ENCODE measurements at regions not wholly inside any gene's neighbourhood (a gene's known extent, or its start where the extent isn't known, plus 50 kb on each side); places are given as distances from the start of the nearest gene placed in this dataset.
"Not testable (repeated sequence)": the region's sequence is repeated elsewhere in the genome, so short reads cannot be mapped to it uniquely, and the experiment has no call there.

DNA sequence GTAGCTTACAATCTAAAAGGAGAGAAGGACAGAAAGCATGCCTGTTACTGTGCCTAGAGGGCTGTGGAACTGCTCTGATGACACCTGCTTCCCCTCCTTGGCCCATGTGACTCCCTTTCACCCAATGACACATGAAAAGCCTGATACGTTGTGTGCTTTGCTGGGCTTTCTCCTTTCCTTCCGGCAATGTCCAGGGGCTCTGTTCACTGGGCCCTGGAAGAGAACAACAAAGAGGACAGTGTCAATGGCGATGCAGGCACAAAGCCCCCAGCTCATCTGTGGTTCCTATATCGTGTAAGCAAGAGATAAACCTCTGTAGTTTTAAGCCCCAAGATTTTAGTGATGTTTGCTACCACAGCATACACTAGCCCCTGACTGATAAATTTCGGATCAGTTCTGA is 306.1 kb downstream of the ABCC12 start:
- DNase-seq (ENCODE audit: insufficient read length, low spot score), result no peak
- no peak for TF ChIP-seq POLR2A (IDR thresholded peaks at IDR 0.05; ENCODE audit: low read depth, low read length)
- no peak for FAIRE-seq

DNA sequence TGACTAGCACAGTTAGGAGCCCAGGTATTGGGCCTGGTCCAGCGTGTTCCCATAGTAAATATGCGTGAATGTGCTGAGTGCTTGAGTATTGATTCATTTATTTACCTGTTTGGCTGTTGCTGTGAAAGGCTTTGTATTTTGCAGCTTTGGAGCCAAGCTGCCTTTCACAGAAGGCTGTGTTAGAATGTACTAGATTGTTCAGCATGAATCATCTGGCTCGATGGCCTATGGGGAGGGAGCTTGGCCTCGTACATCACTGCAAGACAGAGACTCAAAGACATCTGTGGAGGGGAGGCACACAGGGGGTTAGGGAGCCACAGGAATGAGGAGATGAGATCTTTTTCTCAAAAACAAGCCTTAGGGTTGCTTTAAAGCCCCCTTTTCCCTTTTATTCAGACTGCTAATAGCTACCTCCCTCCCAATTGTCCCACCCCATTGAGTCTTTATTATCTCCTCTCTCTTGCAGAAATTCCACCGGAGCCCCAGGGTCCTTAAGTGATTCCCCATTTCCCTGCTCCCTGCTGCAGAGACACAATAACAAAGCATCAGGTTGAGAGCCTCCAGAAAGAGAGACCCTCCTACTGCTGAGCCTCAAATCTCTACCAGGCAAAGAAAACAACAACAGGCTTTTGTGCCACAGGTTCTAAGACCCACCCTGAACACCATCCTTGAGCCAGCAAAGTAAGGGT is 307.2 kb downstream of the ABCC12 start:
- DNase-seq (ENCODE audit: insufficient read length, low spot score) (no peak), FAIRE-seq (no peak)
- no peak for TF ChIP-seq POLR2A (IDR thresholded peaks at IDR 0.05; ENCODE audit: low read depth, low read length)

DNA sequence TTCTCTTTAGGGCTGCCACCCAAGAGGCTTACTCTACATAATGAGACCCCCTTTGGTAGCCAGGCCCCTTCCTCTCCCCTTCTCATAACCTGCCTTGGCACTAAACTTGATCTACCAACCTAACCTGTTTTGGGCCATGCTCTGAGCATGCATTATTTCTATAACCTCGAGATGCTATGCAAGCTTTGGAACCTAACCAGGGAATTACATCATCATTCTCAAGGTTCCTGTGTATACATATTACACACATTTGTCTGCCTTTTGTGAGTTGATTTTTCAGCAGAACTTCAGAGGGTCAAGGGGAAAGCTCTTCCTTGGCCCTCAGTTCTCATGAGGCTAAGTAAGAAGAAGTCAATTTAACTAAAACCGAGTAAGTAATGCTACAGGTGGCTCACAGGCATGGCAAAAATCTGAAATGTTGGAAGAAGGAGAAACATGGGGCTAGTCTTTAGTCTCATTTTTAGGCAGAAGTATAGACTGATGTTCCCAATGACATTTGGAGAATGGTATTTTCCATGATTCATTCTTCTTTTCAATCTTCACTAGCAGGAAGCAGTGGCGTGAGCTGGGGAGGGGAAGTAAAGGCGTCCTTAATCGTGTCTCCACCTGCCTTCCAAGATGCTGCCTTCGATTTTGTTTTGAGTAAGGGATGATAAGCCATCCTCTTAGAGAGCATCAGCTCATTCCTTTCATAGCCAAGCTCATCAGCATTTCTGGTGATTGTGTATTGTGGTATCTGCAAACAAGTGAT is 308.4 kb downstream of the ABCC12 start:
- DNase-seq (ENCODE audit: insufficient read length, low spot score) (no peak), FAIRE-seq (no peak)
- no peak for TF ChIP-seq POLR2A (IDR thresholded peaks at IDR 0.05; ENCODE audit: low read depth, low read length)

DNA sequence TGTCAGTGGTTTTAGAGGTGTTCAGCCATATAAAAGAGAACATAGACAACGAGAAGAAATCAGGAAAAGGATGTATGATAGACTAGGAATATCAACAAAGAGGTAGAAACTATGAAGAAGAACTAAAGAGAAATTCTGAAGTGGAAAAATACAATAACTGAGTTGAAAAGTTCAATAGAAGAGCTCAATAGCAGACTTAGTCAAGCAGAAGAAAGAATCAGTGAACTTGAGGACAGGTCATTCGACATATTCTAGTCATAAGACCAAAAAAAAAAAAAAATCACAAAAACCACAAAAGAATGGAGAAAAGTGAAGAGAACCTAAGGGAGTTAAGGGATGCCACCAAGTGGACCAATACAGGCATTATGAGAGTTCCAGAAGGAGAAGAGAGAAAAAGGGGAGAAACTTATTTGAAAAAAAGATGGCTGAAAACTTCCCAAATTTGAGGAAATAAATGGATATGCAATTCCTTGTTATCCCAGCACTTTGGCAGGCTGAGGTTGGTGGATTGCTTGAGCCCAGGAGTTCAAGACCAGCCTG is 321.2 kb downstream of the ABCC12 start:
- no peak for TF ChIP-seq POLR2A (IDR thresholded peaks at IDR 0.05; ENCODE audit: low read depth, low read length)
- DNase-seq (ENCODE audit: insufficient read length, low spot score) (no peak), FAIRE-seq (no peak)

DNA sequence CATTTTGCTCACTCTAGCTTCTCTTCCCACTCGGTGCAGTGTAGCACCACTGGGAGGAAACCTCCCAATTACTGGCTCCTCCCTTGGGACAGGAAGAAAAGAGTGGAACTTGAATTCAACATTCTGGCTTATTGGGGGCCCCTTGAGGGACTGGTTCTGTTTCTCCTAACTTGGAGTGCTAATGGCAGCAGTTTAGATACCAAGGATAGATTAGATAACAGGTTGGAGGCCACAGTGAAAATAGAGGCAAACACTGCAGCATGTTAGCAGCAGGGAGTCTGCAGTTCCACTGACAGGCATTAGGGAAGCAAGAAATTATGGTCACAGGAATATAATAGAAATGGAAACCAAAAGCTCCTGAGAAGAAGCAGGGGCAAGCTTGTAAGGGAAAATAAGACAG is 322.0 kb downstream of the ABCC12 start:
- TF ChIP-seq POLR2A (IDR thresholded peaks at IDR 0.05; ENCODE audit: low read depth, low read length), result no peak
- FAIRE-seq, result no peak
- DNase-seq (ENCODE audit: insufficient read length, low spot score), result no peak

DNA sequence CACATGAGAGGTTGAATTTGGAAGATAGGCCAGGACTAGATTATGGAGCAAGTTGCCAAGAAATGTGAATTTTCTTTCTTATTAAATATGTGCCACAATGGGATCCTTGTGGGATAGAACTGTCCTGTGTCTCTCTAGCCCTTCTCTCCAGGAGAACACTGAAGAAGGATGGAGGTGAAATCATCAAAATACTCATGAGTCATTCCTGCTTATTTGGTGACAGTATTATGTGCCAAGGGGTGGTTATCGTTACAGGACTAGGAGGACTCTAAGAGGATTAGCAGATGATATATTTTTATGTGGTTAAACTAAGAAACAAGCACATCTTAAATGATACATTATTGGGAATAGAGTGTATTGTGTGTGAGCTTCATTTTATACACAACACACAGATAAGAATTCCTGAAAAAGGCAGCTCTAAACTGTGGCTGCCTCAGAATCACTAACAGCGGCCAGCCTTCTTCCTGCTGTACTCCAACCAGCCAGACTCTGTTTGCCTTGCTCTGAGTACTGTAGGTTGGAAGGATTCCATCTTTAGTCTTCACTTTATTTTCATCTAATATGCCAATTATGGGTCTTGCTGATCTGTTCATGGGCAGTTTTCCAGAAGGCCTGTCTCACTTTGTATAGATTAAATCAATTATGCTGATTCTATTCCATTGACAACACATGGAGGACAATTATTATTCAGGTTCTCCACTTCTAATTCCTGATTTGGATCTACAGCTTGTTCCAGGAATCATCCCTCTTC is 325.8 kb downstream of the ABCC12 start:
- TF ChIP-seq POLR2A (IDR thresholded peaks at IDR 0.05; ENCODE audit: low read depth, low read length), result no peak
- DNase-seq (ENCODE audit: insufficient read length, low spot score), result no peak
- FAIRE-seq, result no peak

- no peak for TF ChIP-seq POLR2A (IDR thresholded peaks at IDR 0.05; ENCODE audit: low read depth, low read length)
- FAIRE-seq (no peak), DNase-seq (ENCODE audit: insufficient read length, low spot score) (no peak)
These were observed 329.7 kb downstream of the ABCC12 start for GRCh38 chr16:47826070-47826469.

GRCh38 chr16:47817048-47817447 is 338.7 kb downstream of the ABCC12 start:
- DNase-seq (ENCODE audit: insufficient read length, low spot score) (no peak), FAIRE-seq (no peak)
- no peak for TF ChIP-seq POLR2A (IDR thresholded peaks at IDR 0.05; ENCODE audit: low read depth, low read length)

GRCh38 chr16:47816511-47816910 is 339.3 kb downstream of the ABCC12 start:
- no peak for DNase-seq (ENCODE audit: insufficient read length, low spot score)
- FAIRE-seq, result no peak
- no peak for TF ChIP-seq POLR2A (IDR thresholded peaks at IDR 0.05; ENCODE audit: low read depth, low read length)

DNA sequence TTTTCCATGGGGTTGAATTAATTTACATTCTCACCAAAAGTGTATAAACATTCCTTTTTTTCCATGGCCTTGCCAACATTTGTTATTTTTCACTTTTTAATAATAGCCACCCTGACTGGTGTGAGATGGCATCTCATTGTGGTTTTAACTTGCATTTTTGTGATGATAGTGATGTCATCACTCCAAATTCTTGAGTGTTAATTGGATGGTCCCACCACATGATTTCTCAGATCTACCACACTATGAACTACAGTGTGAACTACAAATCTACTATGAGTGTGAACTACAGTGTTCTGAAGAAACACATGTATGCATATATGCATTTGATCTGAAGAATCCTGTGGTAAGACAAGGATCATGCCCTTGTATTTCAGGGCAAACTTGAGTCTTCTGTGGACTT is 340.1 kb downstream of the ABCC12 start:
- FAIRE-seq, result no peak
- TF ChIP-seq POLR2A (IDR thresholded peaks at IDR 0.05; ENCODE audit: low read depth, low read length), result no peak
- DNase-seq (ENCODE audit: insufficient read length, low spot score), result no peak

DNA sequence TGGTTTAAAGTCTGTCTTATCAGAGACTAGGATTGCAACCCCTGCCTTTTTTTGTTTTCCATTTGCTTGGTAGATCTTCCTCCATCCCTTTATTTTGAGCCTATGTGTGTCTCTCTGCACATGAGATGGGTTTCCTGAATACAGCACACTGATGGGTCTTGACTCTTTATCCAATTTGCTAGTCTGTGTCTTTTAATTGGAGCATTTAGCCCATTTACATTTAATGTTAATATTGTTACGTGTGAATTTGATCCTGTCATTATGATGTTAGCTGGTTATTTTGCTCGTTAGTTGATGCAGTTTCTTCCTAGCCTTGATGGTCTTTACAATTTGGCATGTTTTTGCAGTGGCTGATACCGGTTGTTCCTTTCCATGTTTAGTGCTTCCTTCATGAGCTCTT is 344.0 kb downstream of the ABCC12 start:
- FAIRE-seq; DNase-seq (ENCODE audit: insufficient read length, low spot score): not testable (repeated sequence)

DNA sequence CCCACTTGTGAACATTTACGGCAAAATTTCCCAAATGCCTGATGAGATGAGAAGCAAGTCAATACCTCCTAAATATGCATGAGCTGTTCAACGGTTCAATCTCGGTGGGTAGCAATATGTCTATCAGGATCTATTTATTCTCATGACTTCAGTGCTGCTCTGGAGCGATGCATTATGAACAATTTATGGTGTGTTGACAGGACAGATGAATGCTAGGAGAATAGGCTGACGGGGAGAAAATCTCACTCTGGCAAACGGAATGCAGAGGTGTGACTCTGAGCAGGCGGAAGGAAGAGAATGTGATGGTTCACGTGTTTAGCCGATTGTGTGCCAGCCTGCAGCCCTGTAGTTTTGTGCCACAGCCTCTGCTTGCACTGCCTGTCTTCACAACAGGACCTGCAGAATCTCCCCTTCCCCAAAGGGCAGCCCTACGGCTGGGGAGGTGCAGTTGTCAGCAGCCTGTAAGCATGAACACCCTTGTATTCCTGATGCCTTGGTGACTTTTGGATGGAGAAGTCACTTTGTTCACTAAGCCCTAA is 345.2 kb downstream of the PHKB start:
- TF ChIP-seq POLR2A (IDR thresholded peaks at IDR 0.05; ENCODE audit: low read depth, low read length), result no peak
- FAIRE-seq (no peak), DNase-seq (ENCODE audit: insufficient read length, low spot score) (no peak)

DNA sequence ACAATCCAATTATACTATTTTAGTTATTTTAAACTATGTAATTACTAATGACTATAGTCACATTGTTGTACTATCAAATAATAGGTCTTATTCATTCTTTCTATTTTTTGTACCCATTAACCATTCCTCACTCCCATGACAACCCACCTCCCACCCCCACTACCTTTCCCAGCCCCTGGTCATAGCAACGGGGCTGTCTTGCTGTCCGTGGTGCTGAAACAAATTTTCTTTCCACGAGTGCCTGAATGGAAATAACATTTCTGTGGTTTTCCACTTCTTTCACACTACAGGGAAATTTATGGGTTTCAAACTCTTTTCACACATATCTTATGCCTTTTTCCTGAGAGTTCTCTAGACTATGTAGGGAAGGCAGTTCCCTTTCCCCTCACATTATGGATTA is 326.6 kb downstream of the PHKB start:
- FAIRE-seq, result no peak
- no peak for DNase-seq (ENCODE audit: insufficient read length, low spot score)
- TF ChIP-seq POLR2A (IDR thresholded peaks at IDR 0.05; ENCODE audit: low read depth, low read length), result no peak

GRCh38 chr16:47781673-47782072 is 320.5 kb downstream of the PHKB start:
- FAIRE-seq (no peak), DNase-seq (ENCODE audit: insufficient read length, low spot score) (no peak)
- TF ChIP-seq POLR2A (IDR thresholded peaks at IDR 0.05; ENCODE audit: low read depth, low read length), result no peak
